Left ventricle myocardium inferior (tissue), 1 donor: ENCODE measurements at regions not wholly inside any gene's neighbourhood (a gene's known extent, or its start where the extent isn't known, plus 50 kb on each side); places are given as distances from the start of the nearest gene placed in this dataset.

Experiments
- DNase-seq: peaks from one replicate; pipeline ENCODE4 v3.0.0-alpha.2; 2020
- H3K27ac ChIP-seq: fragments of 200-600 bp; replicated peaks from 2 replicates; pipeline ENCODE4 v1.8.0; 2021
- H3K27me3 ChIP-seq: fragments of 200-600 bp; 2 replicates; pipeline ENCODE4 v1.8.0; 2021; ENCODE audit warnings: low read depth
- H3K36me3 ChIP-seq: fragments of 200-600 bp; 2 replicates; pipeline ENCODE4 v1.8.0; 2021
- H3K4me1 ChIP-seq: fragments of 200-600 bp; 2 replicates; pipeline ENCODE4 v1.8.0; 2021
- H3K4me3 ChIP-seq: fragments of 200-600 bp; 2 replicates; pipeline ENCODE4 v1.8.0; 2021; ENCODE audit warnings: mild to moderate bottlenecking, moderate library complexity
- H3K9me3 ChIP-seq: fragments of 200-600 bp; replicated peaks from 2 replicates; pipeline ENCODE4 v1.8.0; 2021
- CTCF ChIP-seq: fragments of 200-600 bp; IDR thresholded peaks from 2 replicates; pipeline ENCODE4 v1.8.0; 2021; ENCODE audit warnings: antibody characterized with exemption, mild to moderate bottlenecking, borderline replicate concordance
- intact Hi-C: fragments of 100-400 bp; cut with micrococcal nuclease; formaldehyde crosslinking; loops from one replicate; pipeline ENCODE4 v1.11.0; 2022
- donor health status: DM: no; HTN: yes; CAD: no; lungs with severe emphysema.

GRCh38 chr21:16086936-16087335, 357.2 kb downstream of the USP25 start:
- Histone ChIP-seq H3K27me3 (no peaks in the 10 kb centered on the region), H3K27ac (no peak overlapping the region), H3K9me3 (no peaks in the 10 kb centered on the region), H3K36me3 (no peaks in the 10 kb centered on the region), H3K4me1 (peaks cover 11% of the 10 kb centered on the region), H3K4me3 (no peak overlapping the region)
- TF ChIP-seq CTCF, result no peak
- no peak for DNase-seq
- intact Hi-C loops, result no loop called here

GRCh38 chr21:16087523-16087922, 357.7 kb downstream of the USP25 start:
- no peaks in the 10 kb centered on the region for H3K36me3 ChIP-seq
- H3K9me3 ChIP-seq, result no peaks in the 10 kb centered on the region
- no peak for DNase-seq
- intact Hi-C loops, result no loop called here
- H3K4me3 ChIP-seq, result no peak overlapping the region
- TF ChIP-seq CTCF, result no peak
- peaks cover 11% of the 10 kb centered on the region for H3K4me1 ChIP-seq
- no peaks in the 10 kb centered on the region for H3K27me3 ChIP-seq
- H3K27ac ChIP-seq, result no peak overlapping the region

- Histone ChIP-seq H3K27me3 (no peaks in the 10 kb centered on the region), H3K4me1 (peaks cover 11% of the 10 kb centered on the region), H3K9me3 (no peaks in the 10 kb centered on the region), H3K27ac (no peak overlapping the region), H3K36me3 (no peaks in the 10 kb centered on the region), H3K4me3 (no peak overlapping the region)
- no peak for TF ChIP-seq CTCF
- DNase-seq, result no peak
- intact Hi-C loops, result no loop called here
Observed at GRCh38 chr21:16088056-16088455, 358.3 kb downstream of the USP25 start.

GRCh38 chr21:16095005-16095404, 365.2 kb downstream of the USP25 start:
- no peak for DNase-seq

GRCh38 chr21:16096988-16097387, 367.2 kb downstream of the USP25 start:
- Histone ChIP-seq H3K36me3 (no peaks in the 10 kb centered on the region), H3K27ac (no peak overlapping the region), H3K4me1 (no peaks in the 10 kb centered on the region), H3K9me3 (no peaks in the 10 kb centered on the region), H3K4me3 (no peak overlapping the region), H3K27me3 (no peaks in the 10 kb centered on the region)
- intact Hi-C loops, result no loop called here
- no peak for TF ChIP-seq CTCF
- no peak for DNase-seq

More at GRCh38 chr21:16095005-16095404, 365.2 kb downstream of the USP25 start:
- H3K27me3 ChIP-seq, result no peaks in the 10 kb centered on the region
- no peak for TF ChIP-seq CTCF
- intact Hi-C loops, result no loop called here
- no peak overlapping the region for H3K4me3 ChIP-seq
- H3K4me1 ChIP-seq, result no peaks in the 10 kb centered on the region
- no peaks in the 10 kb centered on the region for H3K9me3 ChIP-seq
- H3K36me3 ChIP-seq, result no peaks in the 10 kb centered on the region
- H3K27ac ChIP-seq, result no peak overlapping the region

- no peaks in the 10 kb centered on the region for H3K4me1 ChIP-seq
- H3K4me3 ChIP-seq, result no peak overlapping the region
- peaks cover 8% of the 10 kb centered on the region for H3K9me3 ChIP-seq
- intact Hi-C loops, result no loop called here
- H3K27me3 ChIP-seq, result no peaks in the 10 kb centered on the region
- TF ChIP-seq CTCF, result no peak
- no peak overlapping the region for H3K27ac ChIP-seq
- no peak for DNase-seq
- H3K36me3 ChIP-seq, result no peaks in the 10 kb centered on the region
Observed at GRCh38 chr21:16102113-16102512, 372.3 kb downstream of the USP25 start.
